GM19395 (cell line): ENCODE measurements at regions not wholly inside any gene's neighbourhood (a gene's known extent, or its start where the extent isn't known, plus 50 kb on each side); places are given as distances from the start of the nearest gene placed in this dataset.
"Not testable (repeated sequence)": the region's sequence is repeated elsewhere in the genome, so short reads cannot be mapped to it uniquely, and the experiment has no call there.

Source experiments
- ATAC-seq: cut with Tn5 transposase; IDR thresholded peaks from one replicate; pipeline ENCODE4 v1.9.1; 2021; ENCODE audit warnings: mild to moderate bottlenecking, moderate library complexity; ENCODE audit not compliant: unreplicated experiment

- ATAC-seq: no peak
Measured at GRCh38 chr2:16247326-16248122, 307.2 kb downstream of the MYCN start.

DNA sequence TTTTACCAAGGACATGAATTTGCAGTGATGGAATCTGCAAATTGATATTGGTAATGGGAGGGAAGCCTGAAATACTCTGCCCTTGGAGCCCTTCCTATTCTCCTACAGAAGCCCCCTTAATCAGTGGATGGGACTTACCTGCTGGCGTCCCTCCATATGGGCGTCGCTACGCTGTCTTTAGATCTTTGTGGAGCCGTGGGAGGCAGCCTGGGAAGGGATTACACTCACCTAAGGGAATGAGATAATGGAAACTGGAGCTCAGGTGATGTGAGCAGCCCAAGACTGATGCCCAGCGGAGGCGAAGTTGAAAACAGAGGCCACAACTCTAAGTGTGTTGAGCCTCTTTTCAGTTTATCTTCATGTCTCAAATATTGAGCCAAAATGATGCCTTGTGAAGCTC is 306.6 kb downstream of the MYCN start:
- ATAC-seq: no peak

- no peak for ATAC-seq
Measured at GRCh38 chr2:16246281-16246850, 306.0 kb downstream of the MYCN start.

- no peak for ATAC-seq
Measured at GRCh38 chr2:16245481-16246054, 305.2 kb downstream of the MYCN start.

GRCh38 chr2:16244966-16245320 is 304.6 kb downstream of the MYCN start:
- ATAC-seq: no peak

- no peak for ATAC-seq
Measured at GRCh38 chr2:16244153-16244965, 304.0 kb downstream of the MYCN start.

GRCh38 chr2:16243411-16243996 is 303.2 kb downstream of the MYCN start:
- ATAC-seq: no peak

- ATAC-seq: no peak
Measured at GRCh38 chr2:16242906-16243305, 302.6 kb downstream of the MYCN start.

- ATAC-seq: no peak
Measured at GRCh38 chr2:16241166-16242160, 301.1 kb downstream of the MYCN start.

DNA sequence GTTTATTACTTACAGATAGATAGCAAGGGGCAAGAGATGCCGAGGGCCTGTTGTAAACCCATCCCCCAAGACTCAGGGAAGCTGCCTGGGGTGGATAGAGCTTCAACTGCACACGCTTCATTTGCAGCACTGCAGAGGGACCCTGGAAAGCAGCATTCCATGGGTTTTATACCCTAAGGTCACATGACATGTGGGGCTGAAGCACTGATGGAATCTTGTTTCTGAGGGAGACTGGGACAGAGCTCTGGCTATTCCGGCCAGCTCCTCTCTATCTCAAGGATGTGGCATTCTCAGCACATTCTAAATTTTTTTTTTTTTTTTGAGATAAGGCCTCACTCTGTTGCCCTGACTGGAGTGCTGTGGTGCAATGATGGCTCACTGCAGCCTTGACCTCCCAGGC is 300.1 kb downstream of the MYCN start:
- no peak for ATAC-seq

DNA sequence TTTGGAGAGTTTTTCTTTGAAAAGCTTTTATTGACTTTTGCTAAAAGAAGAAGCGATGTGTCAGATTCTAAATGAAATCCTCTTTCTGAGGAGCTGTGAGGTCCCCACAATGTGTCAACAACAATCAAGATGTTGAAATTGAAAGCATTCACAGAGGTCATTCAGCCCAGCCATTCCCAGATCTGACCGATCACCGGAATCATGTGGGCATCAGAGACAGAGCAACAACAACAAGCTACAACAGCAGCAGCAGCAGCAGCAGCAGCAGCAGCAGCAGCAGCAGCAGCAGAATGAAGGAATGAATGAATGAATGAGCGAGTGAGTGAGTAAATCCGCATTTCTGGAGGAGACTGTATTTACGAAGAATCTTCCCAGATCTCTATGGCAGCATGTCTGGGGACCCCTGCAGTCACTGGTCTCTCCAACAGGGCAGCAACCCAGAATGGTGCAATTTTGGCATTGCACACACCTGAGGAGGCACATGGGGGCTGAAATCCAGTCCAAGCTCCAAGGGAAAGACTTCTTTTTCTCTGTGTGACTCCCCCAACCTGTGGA is 299.0 kb downstream of the MYCN start:
- no peak for ATAC-seq

DNA sequence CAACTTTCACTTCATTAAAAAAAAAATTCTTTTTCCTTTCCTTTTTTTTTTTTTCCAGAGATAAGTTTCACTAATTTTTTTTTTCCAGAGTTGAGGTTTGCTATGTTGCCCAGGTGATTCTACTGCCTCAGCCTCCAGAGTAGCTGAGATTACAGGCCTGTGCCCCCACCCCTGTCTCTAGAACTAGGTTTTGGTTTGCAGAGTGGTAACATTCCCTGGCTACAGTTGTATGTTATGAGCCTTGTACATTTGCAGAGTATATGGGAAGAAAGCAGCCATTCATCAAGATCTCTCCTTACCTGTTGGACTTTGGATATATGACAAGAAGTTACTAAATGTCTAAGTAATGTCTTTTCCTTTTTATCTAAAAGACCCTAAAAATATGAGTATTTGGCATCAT is 298.4 kb downstream of the MYCN start:
- no peak for ATAC-seq

DNA sequence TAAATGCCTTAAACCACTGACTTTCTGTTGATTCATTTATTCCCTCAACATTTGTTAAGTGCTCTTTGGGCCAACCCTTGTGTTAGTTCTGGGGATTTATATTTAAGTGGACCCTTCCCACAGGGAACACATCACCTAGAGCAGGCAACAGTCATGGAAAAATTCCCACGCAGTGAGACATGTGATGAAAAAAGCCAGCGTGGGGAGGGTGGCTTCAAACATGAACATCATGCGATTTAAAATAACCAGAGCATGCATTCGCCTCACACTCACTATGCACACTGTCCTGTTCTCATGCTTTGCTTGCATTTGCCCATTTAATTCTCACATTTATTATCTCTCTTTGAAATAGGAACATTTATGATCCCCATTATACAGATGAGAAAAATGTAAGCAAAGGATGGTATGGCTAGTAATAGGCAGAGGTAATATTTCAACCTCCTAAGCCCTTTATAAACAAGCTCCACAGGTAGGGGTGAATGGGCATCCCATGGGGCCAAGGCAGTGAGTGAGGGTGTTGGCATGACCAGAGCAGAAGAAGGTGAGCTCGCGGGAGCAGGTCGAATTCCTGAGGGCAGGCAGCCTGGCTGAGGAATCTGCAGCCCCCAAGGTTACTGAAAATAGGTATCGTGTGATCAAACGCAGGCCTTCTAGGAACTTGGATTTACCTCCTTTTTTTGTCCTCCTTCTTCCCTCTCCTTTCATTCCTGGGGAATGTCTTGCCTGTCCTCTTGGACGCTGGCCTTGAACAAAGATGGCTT is 297.8 kb downstream of the MYCN start:
- no peak for ATAC-seq

GRCh38 chr2:16235747-16236146 is 295.4 kb downstream of the MYCN start:
- no peak for ATAC-seq

DNA sequence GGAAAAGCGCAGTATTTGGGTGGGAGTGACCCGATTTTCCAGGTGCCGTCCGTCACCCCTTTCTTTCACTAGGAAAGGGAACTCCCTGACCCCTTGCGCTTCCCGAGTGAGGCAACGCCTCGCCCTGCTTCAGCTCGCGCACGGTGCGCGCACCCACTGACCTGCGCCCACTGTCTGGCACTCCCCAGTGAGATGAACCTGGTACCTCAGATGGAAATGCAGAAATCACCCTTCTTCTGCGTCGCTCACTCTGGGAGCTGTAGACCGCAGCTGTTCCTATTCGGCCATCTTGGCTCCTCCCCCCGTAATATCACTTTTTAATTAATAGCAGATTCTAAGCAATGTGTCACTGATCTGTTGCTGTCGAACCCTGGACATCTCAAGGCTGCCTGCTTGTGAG is 294.9 kb downstream of the MYCN start:
- not testable (repeated sequence) for ATAC-seq

- no peak for ATAC-seq
Measured at GRCh38 chr2:16228951-16229350, 288.6 kb downstream of the MYCN start.

DNA sequence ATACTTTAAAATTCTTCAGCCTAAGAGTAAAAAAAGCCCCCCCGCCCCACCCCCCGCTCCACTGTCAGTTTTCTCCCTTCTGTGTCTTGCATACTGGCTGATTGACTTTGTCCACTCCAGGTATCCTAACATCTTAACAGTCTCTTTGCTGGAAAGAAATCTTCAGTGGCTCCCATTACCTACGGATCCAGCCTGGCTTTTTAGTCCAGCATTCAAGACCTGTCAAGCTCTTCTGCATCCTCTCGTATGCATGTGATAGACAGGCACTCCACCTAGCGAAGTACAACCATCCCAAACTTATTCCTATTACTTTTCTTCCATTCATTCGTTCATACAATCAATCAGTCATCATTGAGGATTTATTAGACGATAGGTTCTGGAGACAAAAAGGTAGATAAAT is 288.1 kb downstream of the MYCN start:
- no peak for ATAC-seq

DNA sequence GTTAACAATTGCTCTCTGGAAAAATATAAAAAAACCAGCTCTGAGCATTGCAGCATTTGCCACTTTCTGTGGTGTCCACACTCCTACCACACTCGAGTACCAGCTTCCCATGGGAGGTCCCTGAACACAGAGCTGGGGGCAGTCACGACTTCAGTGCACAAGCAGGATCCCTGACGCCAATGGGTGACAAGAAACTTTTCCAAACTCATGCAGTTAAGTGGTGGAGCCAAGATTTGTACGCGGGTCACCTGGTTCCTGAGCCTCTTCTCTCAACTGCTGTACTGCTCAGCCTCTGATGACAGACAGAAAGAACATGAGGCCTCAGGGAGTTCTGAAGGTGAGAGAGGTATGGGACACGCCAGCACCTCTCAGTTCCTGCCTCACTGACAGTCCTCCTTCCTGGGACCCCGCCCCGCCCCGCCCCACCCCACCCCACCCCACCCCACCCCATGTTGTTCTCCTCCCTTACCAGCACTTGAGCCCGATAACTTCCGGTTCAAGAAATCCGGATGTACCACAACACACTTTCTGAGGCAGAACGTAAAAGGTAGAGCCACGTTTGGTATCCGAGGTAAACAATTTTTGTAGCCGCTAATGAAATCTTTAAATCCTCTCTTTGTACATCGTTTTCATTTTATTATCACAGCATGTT is 287.6 kb downstream of the MYCN start:
- ATAC-seq: no peak
